DND-41 (cell line): ENCODE measurements at regions not wholly inside any gene's neighbourhood (a gene's known extent, or its start where the extent isn't known, plus 50 kb on each side); places are given as distances from the start of the nearest gene placed in this dataset.

ENCODE experiments used
- EZH2 ChIP-seq: IDR thresholded peaks from 3 replicates; pipeline ENCODE4 v1.6.1; 2012; ENCODE audit warnings: borderline replicate concordance, low read depth, mild to moderate bottlenecking, moderate library complexity, low read length, inconsistent platforms; ENCODE audit not compliant: severe bottlenecking
- TF ChIP-seq, protein P1 (sequence below): IDR thresholded peaks from 2 replicates; pipeline ENCODE4 v1.5.1; 2012; ENCODE audit warnings: borderline replicate concordance, low read length, moderate library complexity, mild to moderate bottlenecking; ENCODE audit not compliant: poor library complexity, severe bottlenecking; ENCODE audit errors: extremely low read depth

DNA sequence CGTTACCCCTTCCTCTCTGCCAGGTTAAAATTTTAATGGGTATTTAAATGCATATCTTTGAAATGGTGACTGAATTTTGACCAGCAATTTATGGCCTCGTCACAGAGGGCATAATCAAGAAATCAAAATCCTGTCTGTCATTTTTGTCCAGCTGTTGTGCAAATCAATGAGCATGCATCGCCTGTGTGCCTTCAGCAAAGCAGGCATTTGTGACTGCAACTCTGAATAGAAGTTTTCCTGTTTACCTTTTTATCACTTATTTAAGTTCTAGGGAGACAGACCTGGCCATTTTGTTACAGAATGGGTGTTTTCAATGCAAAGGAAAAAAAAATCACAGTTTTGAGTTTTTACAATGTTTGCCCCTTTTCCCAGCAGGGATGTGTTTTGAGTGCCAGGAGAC is 107.4 kb downstream of the PPM1A start:
- TF ChIP-seq, protein P1, sequence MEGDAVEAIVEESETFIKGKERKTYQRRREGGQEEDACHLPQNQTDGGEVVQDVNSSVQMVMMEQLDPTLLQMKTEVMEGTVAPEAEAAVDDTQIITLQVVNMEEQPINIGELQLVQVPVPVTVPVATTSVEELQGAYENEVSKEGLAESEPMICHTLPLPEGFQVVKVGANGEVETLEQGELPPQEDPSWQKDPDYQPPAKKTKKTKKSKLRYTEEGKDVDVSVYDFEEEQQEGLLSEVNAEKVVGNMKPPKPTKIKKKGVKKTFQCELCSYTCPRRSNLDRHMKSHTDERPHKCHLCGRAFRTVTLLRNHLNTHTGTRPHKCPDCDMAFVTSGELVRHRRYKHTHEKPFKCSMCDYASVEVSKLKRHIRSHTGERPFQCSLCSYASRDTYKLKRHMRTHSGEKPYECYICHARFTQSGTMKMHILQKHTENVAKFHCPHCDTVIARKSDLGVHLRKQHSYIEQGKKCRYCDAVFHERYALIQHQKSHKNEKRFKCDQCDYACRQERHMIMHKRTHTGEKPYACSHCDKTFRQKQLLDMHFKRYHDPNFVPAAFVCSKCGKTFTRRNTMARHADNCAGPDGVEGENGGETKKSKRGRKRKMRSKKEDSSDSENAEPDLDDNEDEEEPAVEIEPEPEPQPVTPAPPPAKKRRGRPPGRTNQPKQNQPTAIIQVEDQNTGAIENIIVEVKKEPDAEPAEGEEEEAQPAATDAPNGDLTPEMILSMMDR: no peak
- no peak for TF ChIP-seq EZH2
